Umbilical cord (tissue), 1 donor: ENCODE measurements at regions not wholly inside any gene's neighbourhood (a gene's known extent, or its start where the extent isn't known, plus 50 kb on each side); places are given as distances from the start of the nearest gene placed in this dataset.

Experiments used
- DNase-seq: peaks from one replicate; pipeline ENCODE4 v3.0.0-alpha.2; 2015; ENCODE audit warnings: low spot score

DNA sequence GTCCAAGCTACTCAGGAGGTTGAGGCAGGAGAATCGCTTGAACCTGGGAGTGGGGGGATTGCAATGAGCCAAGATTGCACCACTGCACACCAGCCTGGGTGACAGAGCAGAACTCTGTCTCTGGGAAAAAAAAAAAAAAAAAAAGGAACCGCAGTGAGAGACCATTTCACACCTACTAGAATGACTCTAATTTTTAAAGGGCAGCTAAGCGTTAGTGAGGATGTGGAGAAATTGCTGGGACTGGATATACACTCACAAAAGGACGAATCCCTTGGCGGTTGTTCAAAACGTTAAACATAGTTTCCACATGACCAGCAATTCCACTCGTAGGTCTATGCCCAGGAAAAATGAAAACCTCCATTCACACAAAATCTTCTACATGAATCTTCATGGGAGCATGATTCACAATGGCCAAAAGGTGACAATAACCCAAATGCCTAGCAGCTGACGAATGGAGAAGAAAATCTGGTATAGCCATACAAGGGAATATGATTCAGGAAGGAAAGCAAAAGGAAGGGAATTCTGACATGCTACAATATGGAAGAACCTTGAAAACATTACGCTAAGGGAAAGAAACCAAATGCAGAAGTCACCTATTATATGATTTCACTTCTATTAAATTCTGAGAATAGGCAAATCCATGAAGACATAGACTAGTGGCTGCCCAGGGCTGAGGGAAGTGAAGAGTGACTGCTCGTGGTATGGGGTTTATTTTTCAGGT, 127.0 kb downstream of the CHSY1 start:
- DNase-seq = no peak

DNA sequence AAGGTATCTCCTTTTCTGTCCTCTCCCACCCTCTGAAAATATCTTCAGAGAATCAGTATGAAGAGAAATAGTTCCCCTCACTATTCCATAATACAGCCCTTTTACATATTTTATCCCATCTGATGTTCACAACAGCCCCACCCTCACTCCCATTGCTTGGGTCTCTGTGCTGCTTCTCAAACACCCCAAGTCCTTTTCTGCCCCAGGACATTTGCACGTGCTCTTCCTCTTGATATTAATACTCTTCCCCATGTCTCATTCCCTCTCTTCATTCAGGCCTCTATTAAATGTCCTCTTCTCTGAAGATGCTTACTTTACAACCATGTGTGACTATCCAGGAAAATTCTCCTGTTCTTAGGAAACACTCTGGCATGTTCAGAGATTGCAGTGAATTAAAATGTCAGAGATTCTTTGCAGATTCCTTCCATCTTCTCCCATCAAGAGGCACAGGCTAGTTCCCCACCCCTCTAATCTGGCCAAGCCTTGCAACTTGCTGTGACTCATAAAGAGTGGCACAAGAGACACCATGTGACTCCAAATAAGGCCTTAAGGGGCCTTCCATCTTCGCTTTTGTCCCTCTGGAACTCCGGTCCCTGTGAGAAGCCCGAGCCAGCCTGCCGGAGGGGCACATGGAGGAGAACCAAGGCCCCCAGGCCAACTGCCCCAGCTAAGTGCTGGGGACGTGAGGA, 128.5 kb downstream of the CHSY1 start:
- DNase-seq = peak; percentile 42

DNA sequence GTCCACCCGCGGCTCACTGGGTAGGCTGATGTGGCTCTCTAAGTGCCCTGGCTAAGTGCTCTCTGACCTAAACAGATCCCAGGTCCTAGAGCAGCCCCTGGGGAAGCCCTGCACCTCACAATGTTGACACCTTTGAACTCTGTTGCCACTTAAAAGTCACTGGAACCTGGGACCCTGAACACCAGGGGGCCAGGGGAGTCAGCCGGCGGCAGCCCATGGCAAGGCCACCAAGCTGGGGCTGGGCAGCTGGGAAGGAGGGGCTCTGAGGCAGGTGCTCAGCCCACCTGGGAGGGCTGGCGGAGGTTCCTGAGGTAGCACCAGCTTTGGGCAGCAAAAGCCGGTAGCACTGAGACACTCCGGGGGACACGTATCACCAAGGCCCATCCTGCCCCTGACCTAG, 129.0 kb downstream of the CHSY1 start:
- no peak for DNase-seq

DNA sequence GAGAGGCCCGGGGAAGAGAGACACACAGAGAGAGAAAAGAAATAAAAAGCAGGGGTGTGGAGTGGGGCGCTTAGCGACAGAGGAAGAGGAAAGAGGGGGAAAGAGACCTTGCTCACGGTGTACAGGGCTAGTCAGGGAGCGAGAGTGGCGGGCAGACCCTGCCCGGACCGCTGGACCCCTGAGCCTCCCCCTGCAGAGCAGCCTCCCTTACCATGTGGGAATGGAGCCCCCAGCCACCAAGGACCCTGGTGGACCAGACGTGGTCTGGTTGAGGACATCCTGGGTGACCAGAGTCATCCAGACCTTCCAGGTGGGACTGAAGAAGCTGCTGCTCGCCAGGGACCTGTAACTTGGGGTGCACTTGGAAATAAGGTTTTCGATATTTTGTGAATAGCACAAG, 129.6 kb downstream of the CHSY1 start:
- DNase-seq = no peak

DNA sequence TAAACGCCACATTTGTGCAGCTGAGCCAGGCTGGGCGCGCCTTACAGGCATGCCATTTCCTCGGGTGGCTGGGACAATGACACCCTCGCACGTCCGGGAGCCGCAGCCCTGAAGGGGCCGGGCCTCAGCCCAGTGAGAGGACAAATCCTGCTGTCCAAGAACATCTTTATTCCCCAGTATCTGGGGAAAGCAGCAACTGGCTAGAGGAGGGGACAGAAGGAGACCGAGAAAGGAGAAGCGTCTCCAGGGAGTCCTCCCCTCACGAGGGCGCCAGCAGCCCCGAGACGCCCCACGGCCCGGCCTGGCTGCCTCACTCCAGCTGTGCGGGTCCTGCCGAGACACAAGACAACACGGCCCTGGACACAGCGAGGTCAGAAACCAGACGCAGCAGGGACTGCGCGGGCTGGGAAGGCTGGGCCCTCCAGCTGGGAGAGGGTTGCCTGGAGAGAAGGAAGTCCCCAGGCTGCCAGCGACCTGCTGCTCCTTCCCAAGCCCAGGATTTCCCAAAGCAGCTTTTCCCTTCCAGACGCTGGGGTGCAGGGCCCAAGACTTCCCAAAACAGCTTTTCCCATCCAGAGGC, 130.2 kb downstream of the CHSY1 start:
- DNase-seq = peak; percentile 76

DNA sequence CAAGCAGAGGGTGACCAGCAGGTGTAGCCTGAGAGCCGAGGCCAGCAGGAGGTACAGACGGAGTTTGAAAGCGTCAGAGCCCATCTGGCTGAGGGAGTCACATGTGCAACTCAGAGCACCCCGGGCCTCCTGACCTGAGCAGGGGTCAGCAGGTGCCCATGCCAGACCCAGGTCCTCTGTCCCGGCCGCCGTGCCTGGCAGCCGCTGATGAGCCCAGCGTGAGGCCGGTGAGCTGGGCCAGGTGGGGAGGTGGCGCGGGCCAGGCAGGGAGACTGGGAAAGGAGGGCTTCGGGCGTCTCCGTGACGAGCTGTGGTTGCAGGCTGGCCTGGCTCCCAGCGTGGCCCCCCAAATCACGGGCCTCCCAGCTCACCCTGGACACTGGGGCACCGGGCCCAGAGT, 130.9 kb downstream of the CHSY1 start:
- no peak for DNase-seq

DNA sequence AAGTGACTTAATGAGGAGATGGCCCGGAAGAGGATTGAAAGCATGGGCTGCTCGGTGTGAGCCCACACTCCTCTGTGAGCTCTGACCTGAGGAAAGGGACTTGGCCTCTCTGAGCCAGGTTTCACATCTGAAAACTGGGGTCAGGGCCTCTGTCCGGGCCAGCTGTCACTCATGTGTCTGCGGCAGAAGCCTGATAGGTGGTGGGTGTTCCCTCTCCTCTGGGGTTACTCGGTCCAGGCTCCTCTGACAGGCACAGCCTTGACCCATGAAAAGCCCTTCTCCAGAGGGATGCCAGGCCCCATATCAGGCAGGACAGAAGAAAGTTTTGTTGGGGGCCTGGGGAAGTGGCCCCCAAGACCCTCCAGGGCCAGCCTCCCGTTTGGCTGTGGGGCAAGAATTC, 131.4 kb downstream of the CHSY1 start:
- DNase-seq = no peak
